Lower leg skin (tissue), 3 donors: ENCODE measurements at regions not wholly inside any gene's neighbourhood (a gene's known extent, or its start where the extent isn't known, plus 50 kb on each side); places are given as distances from the start of the nearest gene placed in this dataset.

Source experiments
- POLR2A ChIP-seq, 2 donors: fragments of 450-650 bp; IDR thresholded peaks; one replicate each; pipeline ENCODE4 v1.6.1; 2016 to 2017; ENCODE audit warnings: antibody characterized with exemption in 2 of 2, mild to moderate bottlenecking in 1 of 2, moderate library complexity in 1 of 2
- TF ChIP-seq, protein P1 (sequence below), 3 donors: fragments of 450-650 bp; IDR thresholded peaks; one replicate each; pipeline ENCODE4 v1.5.1; 2016; ENCODE audit warnings: antibody characterized with exemption in 3 of 3, mild to moderate bottlenecking in 3 of 3, moderate library complexity in 2 of 3

DNA sequence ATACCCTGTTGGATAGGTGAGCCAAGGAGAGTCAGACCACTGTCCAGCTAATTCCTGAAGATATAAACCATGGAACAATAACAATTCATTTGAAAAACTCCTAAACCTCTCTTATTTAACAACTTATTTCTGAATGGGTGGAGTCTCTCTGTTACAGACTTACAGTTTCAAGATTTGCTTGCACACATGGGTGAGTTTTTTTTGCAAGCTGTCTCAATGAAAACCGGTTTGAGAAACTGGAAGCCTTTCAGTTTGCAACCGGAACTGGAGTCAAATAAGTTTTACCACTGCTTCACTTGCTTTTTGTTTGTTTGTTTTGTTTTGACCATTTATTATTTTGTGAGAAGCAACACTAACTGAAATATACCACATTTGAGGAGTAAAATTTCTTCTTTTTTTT lies 243.8 kb downstream of the MTERF1 start:
- TF ChIP-seq, protein P1, sequence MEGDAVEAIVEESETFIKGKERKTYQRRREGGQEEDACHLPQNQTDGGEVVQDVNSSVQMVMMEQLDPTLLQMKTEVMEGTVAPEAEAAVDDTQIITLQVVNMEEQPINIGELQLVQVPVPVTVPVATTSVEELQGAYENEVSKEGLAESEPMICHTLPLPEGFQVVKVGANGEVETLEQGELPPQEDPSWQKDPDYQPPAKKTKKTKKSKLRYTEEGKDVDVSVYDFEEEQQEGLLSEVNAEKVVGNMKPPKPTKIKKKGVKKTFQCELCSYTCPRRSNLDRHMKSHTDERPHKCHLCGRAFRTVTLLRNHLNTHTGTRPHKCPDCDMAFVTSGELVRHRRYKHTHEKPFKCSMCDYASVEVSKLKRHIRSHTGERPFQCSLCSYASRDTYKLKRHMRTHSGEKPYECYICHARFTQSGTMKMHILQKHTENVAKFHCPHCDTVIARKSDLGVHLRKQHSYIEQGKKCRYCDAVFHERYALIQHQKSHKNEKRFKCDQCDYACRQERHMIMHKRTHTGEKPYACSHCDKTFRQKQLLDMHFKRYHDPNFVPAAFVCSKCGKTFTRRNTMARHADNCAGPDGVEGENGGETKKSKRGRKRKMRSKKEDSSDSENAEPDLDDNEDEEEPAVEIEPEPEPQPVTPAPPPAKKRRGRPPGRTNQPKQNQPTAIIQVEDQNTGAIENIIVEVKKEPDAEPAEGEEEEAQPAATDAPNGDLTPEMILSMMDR (IDR thresholded peaks at IDR 0.05): no peak
- no peak for TF ChIP-seq POLR2A (IDR thresholded peaks at IDR 0.05)
